T-cell (primary cell): ENCODE measurements at regions not wholly inside any gene's neighbourhood (a gene's known extent, or its start where the extent isn't known, plus 50 kb on each side); places are given as distances from the start of the nearest gene placed in this dataset.
"Not testable (repeated sequence)": the region's sequence is repeated elsewhere in the genome, so short reads cannot be mapped to it uniquely, and the experiment has no call there.

Experiments used
- ATAC-seq, 4 experiments: fragments of 200-7000 bp in 3 of 4; fragments of 150-1000 bp in 1 of 4; cut with Tn5 transposase; replicated peaks in 1 of 4; 1 replicate in 3 of 4; 2 replicates in 1 of 4; pipeline ENCODE4 v1.10.0; 2021; ENCODE audit warnings: moderate library complexity in 3 of 4, mild to moderate bottlenecking in 2 of 4, moderate number of reproducible peaks in 1 of 4
- CTCF ChIA-PET, 2 donors: fragments of 300-600 bp; sonication (Branson Sonifier 250); formaldehyde crosslinking; loops; one replicate each; lab custom pipeline; 2022; ENCODE audit warnings: antibody characterized with exemption in 2 of 2; lab: Charles Lee
- POLR2A ChIA-PET, 2 donors: fragments of 300-600 bp; sonication (Branson Sonifier 250); formaldehyde crosslinking; loops; one replicate each; lab custom pipeline; 2022; ENCODE audit warnings: antibody characterized with exemption in 2 of 2; lab: Charles Lee
- DNase-seq, 35 experiments: peaks; one replicate each; pipeline versions ENCODE4 v3.0.0 to v3.0.0-alpha.2; 2013 to 2023
- H3K27ac ChIP-seq: one replicate; pipeline ENCODE4 v1.5.1; 2013; ENCODE audit warnings: low read length
- H3K27me3 ChIP-seq, 2 experiments: replicated peaks in 1 of 2; 1 replicate in 1 of 2; 2 replicates in 1 of 2; pipeline versions ENCODE4 v1.6.1 to v1.7.0; 2013; ENCODE audit warnings: low read length in 1 of 2, mixed read lengths in 1 of 2; ENCODE audit not compliant: control insufficient read depth in 2 of 2, insufficient read depth in 2 of 2; ENCODE audit errors: extremely low read depth in 1 of 2
- H3K36me3 ChIP-seq, 2 donors: 1 replicate in 1 of 2; 2 replicates in 1 of 2; pipeline versions ENCODE4 v1.6.1 to v1.7.0; 2013; ENCODE audit warnings: low read length in 1 of 2; ENCODE audit not compliant: control insufficient read depth in 2 of 2, insufficient read depth in 1 of 2; ENCODE audit errors: extremely low read depth in 1 of 2
- H3K4me1 ChIP-seq, 2 experiments: 1 replicate in 1 of 2; 2 replicates in 1 of 2; pipeline versions ENCODE4 v1.6.1 to v1.7.0; 2013; ENCODE audit warnings: low read length in 2 of 2, mixed read lengths in 1 of 2; ENCODE audit not compliant: insufficient read depth in 2 of 2, control insufficient read depth in 1 of 2; ENCODE audit errors: extremely low read depth in 1 of 2
- H3K4me3 ChIP-seq, 2 donors: 1 replicate in 1 of 2; 2 replicates in 1 of 2; pipeline versions ENCODE4 v1.5.1 to v1.7.0; 2013; ENCODE audit warnings: mild to moderate bottlenecking in 2 of 2, low read length in 1 of 2, moderate library complexity in 1 of 2; ENCODE audit not compliant: control insufficient read depth in 1 of 2; ENCODE audit errors: extremely low read depth in 1 of 2
- H3K9me3 ChIP-seq: 2 replicates; pipeline ENCODE4 v1.7.0; 2013
- H3K27ac Mint-ChIP-seq, 2 donors: one replicate each; pipeline ENCODE4 v1.8.0; 2020 to 2021; ENCODE audit warnings: mild to moderate bottlenecking in 2 of 2, mixed read lengths in 2 of 2
- H3K27me3 Mint-ChIP-seq, 2 donors: one replicate each; pipeline ENCODE4 v1.8.0; 2021 to 2022; ENCODE audit warnings: mixed read lengths in 2 of 2
- H3K36me3 Mint-ChIP-seq: one replicate; pipeline ENCODE4 v1.8.0; 2021; ENCODE audit warnings: mixed read lengths
- H3K4me1 Mint-ChIP-seq, 3 donors: one replicate each; pipeline ENCODE4 v1.8.0; 2020 to 2022; ENCODE audit warnings: mixed read lengths in 3 of 3, mild to moderate bottlenecking in 1 of 3
- H3K4me3 Mint-ChIP-seq, 3 donors: one replicate each; pipeline ENCODE4 v1.8.0; 2020 to 2022; ENCODE audit warnings: mild to moderate bottlenecking in 3 of 3, mixed read lengths in 3 of 3, moderate library complexity in 3 of 3
- H3K9me3 Mint-ChIP-seq, 3 donors: one replicate each; pipeline ENCODE4 v1.8.0; 2020 to 2022; ENCODE audit warnings: mixed read lengths in 3 of 3
- WGBS: methylation state at CpG from one replicate; pipeline ENCODE4 v1.1.5; 2013; ENCODE audit warnings: missing lambda C conversion rate; ENCODE audit not compliant: insufficient coverage; 5-methylcytosine and 5-hydroxymethylcytosine counted together

DNA sequence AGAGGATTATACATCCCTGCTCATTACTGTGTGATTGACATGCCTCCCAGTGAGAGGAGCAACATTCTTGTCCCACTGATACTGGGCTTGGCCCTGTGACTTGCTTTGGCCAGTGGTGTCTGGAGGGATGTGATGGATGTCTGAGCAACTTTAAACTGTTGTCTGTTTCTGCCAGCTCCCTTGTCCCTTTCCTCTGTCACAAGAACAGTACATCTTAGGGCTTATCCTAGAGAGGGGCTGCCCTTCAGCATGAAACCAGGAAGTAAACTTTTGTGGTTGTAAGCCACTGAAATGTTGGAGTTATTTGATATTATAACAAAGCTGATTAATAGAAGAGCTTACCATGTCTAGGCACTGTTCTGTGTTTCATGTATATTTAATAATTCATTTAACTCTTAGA lies 82.9 kb upstream of the GPRC5B start:
- no peaks in the 10 kb centered on the region for H3K9me3 Mint-ChIP-seq
- H3K4me1 ChIP-seq, result no peaks in the 10 kb centered on the region
- DNase-seq (no peak), ATAC-seq (no peak)
- H3K27me3 Mint-ChIP-seq, result peaks cover 3 to 13% of the 10 kb centered on the region in 2 donors
- no peaks in the 10 kb centered on the region for H3K36me3 ChIP-seq
- peaks cover 0 to 7% of the 10 kb centered on the region in 2 experiments for H3K27me3 ChIP-seq
- no peak overlapping the region for H3K4me3 Mint-ChIP-seq
- no peak overlapping the region for H3K27ac ChIP-seq
- H3K4me3 ChIP-seq, result no peak overlapping the region
- no peaks in the 10 kb centered on the region for H3K4me1 Mint-ChIP-seq
- ChIA-PET CTCF (no interaction called here), POLR2A (no interaction called here)
- H3K9me3 ChIP-seq, result no peaks in the 10 kb centered on the region
- no peak overlapping the region for H3K27ac Mint-ChIP-seq
- no peaks in the 10 kb centered on the region for H3K36me3 Mint-ChIP-seq

DNA sequence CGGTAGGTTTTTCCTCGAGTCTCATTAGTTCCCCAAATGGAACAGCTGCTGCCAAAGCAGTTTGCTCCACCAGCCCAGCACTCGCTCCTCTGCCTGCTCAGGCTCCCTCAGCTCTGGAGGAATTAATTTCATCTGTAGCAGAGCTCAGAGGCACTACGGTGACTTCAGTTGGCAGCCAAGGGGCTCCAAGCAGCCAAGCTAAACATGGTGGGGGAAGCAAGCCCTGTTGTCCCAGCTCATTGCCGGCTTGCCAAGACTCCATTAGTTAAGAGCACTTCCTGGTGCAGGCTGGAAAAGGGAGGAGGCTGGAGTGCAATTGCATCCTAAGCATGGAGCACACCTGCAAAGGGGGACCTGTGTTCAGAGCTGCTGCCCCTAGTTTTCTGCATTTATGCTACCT lies 78.7 kb upstream of the GPRC5B start:
- H3K9me3 Mint-ChIP-seq, result no peaks in the 10 kb centered on the region
- no peaks in the 10 kb centered on the region for H3K4me1 Mint-ChIP-seq
- H3K36me3 Mint-ChIP-seq, result no peaks in the 10 kb centered on the region
- ATAC-seq (no peak), DNase-seq (no peak)
- H3K36me3 ChIP-seq, result no peaks in the 10 kb centered on the region
- ChIA-PET POLR2A (no interaction called here), CTCF (no interaction called here)
- H3K4me3 ChIP-seq, result no peak overlapping the region
- H3K4me3 Mint-ChIP-seq, result no peak overlapping the region
- peaks cover 6 to 7% of the 10 kb centered on the region in 2 donors for H3K27me3 Mint-ChIP-seq
- no peaks in the 10 kb centered on the region for H3K27me3 ChIP-seq
- 81% methylated on average over 5 of the region's 5 CpGs for WGBS
- H3K9me3 ChIP-seq, result no peaks in the 10 kb centered on the region
- no peak overlapping the region for H3K27ac Mint-ChIP-seq
- no peaks in the 10 kb centered on the region for H3K4me1 ChIP-seq
- no peak overlapping the region for H3K27ac ChIP-seq

DNA sequence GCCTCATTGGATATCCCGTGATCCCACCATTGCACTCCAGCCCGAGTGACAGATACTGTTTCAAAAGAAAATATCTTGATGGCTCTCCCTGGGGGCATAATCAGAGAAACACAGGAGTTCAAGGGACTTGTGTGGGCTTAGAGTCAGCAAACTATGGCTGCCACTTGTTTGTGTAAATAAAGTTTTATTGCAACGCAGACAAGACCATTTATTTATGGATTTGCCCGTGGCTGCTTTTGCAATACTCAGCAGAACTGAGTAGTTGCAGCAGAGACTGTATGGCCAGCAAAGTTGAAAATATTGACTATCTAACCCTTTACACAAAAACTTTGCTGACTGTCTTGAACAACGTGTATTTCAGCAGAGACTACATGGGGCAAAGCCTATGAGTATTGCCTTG lies 75.5 kb upstream of the GPRC5B start:
- no peak for ATAC-seq
- no peaks in the 10 kb centered on the region for H3K9me3 ChIP-seq
- POLR2A ChIA-PET, result no interaction called here
- no peaks in the 10 kb centered on the region for H3K4me1 Mint-ChIP-seq
- no peak overlapping the region for H3K27ac ChIP-seq
- H3K4me1 ChIP-seq, result no peaks in the 10 kb centered on the region
- H3K4me3 ChIP-seq, result no peak overlapping the region
- WGBS, result no CpG with 5 or more reads among the region's 5 CpGs
- H3K27me3 Mint-ChIP-seq, result peaks cover 0 to 6% of the 10 kb centered on the region in 2 donors
- no peak overlapping the region for H3K4me3 Mint-ChIP-seq
- no peaks in the 10 kb centered on the region for H3K36me3 ChIP-seq
- H3K27ac Mint-ChIP-seq, result no peak overlapping the region
- no peak for DNase-seq
- H3K9me3 Mint-ChIP-seq, result no peaks in the 10 kb centered on the region
- H3K36me3 Mint-ChIP-seq, result no peaks in the 10 kb centered on the region
- no peaks in the 10 kb centered on the region for H3K27me3 ChIP-seq
- CTCF ChIA-PET, result no interaction called here

DNA sequence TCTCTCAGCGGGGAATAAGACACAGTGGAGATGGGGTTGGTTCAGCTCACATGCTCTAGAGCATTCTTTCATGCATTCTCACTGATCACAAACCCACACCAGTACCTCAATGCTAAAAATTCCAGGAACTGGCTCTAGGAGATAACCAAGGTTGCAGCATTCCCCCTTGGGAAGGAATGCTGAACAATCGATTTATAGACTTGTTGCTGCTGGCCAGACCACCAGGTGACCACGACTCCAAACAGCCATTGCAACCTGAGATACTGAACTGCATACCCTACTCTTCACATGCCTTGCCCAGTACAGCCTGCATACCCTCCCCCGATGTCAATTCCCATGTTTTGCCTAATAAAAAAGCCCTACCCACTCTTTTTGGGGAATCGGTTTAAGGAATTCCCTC lies 75.1 kb upstream of the GPRC5B start:
- Histone ChIP-seq H3K36me3 (no peaks in the 10 kb centered on the region), H3K4me1 (no peaks in the 10 kb centered on the region), H3K9me3 (no peaks in the 10 kb centered on the region), H3K27ac (no peak overlapping the region), H3K27me3 (no peaks in the 10 kb centered on the region), H3K4me3 (no peak overlapping the region)
- Mint-ChIP-seq H3K4me1 (no peaks in the 10 kb centered on the region), H3K9me3 (no peaks in the 10 kb centered on the region), H3K27ac (no peak overlapping the region), H3K27me3 (peaks cover 0 to 6% of the 10 kb centered on the region in 2 donors), H3K4me3 (no peak overlapping the region), H3K36me3 (no peaks in the 10 kb centered on the region)
- DNase-seq (no peak), ATAC-seq (no peak)
- 53% methylated on average over 3 of the region's 5 CpGs for WGBS
- ChIA-PET CTCF (no interaction called here), POLR2A (no interaction called here)

DNA sequence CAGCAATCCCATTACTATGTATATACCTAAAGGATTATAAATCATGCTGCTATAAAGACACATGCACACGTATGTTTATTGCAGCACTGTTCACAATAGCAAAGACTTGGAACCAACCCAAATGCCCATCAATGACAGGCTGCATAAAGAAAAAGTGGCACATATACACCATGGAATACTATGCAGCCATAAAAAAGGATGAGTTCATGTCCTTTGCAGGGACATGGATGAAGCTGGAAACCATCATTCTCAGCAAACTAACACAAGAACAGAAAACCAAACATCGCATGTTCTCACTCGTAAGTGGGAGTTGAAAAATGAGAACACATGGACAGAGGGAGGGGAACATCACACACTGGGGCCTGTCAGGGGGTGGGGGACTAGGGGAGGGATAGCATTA lies 71.2 kb upstream of the GPRC5B start:
- no CpG with 5 or more reads among the region's 3 CpGs for WGBS
- CTCF ChIA-PET, H3K27ac Mint-ChIP-seq, H3K4me3 ChIP-seq, H3K27me3 ChIP-seq, H3K4me1 Mint-ChIP-seq, ATAC-seq, H3K9me3 Mint-ChIP-seq, H3K36me3 ChIP-seq, DNase-seq, H3K27ac ChIP-seq, H3K4me3 Mint-ChIP-seq, H3K9me3 ChIP-seq, H3K36me3 Mint-ChIP-seq, H3K4me1 ChIP-seq: not testable (repeated sequence)
- peaks cover 8 to 12% of the 10 kb centered on the region in 2 donors for H3K27me3 Mint-ChIP-seq
- POLR2A ChIA-PET, result interaction anchor here in 1 of 2 donors (0.7 kb wide), 1 partner anchor 347 kb away, joined by 3 read pairs; no protein-coding TSS in a partner anchor

DNA sequence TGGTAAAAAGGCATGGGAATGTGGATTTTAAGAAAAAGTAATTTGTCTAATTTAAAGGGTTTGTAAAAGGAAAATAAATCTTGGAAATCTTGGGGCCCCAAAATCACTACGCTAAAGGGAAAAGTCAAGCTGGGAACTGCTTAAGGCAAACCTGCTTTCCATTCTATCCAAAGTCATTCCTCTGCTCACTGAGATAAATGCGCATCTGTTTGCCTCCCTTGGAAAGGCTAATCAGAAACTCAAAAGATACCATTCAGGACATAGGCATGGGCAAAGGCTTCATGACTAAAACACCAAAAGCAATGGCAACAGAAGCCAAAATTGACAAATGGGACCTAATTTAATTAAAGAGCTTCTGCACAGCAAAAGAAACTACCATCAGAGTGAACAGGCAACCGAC lies 70.4 kb upstream of the GPRC5B start:
- 60% methylated on average over 2 of the region's 3 CpGs for WGBS
- H3K4me1 ChIP-seq, H3K27ac Mint-ChIP-seq, DNase-seq, H3K9me3 ChIP-seq, H3K4me3 ChIP-seq, H3K4me1 Mint-ChIP-seq, H3K36me3 Mint-ChIP-seq, H3K4me3 Mint-ChIP-seq, ATAC-seq, CTCF ChIA-PET, H3K27me3 ChIP-seq, H3K36me3 ChIP-seq, H3K9me3 Mint-ChIP-seq, H3K27ac ChIP-seq: not testable (repeated sequence)
- POLR2A ChIA-PET, result interaction anchor here in 1 of 2 donors (0.7 kb wide), 1 partner anchor 346 kb away, joined by 3 read pairs; no protein-coding TSS in a partner anchor
- H3K27me3 Mint-ChIP-seq, result peaks cover 10 to 11% of the 10 kb centered on the region in 2 donors
